Body of pancreas (tissue), 4 donors: ENCODE measurements at regions not wholly inside any gene's neighbourhood (a gene's known extent, or its start where the extent isn't known, plus 50 kb on each side); places are given as distances from the start of the nearest gene placed in this dataset.

Experiments used
- ATAC-seq: fragments of 150-250 bp; one replicate; pipeline ENCODE4 v1.9.1; 2016
- DNase-seq, 4 donors: peaks; one replicate each; pipeline ENCODE4 v3.0.0-alpha.2; 2019
- H3K27ac ChIP-seq, 4 donors: fragments of 200-600 bp; sonication (generic); 1 replicate in 3 of 4; 2 replicates in 1 of 4; pipeline versions ENCODE4 v1.5.1 to v1.6.1; 2016 to 2019; ENCODE audit warnings: mild to moderate bottlenecking in 1 of 4, mixed read lengths in 1 of 4, moderate library complexity in 1 of 4
- H3K27me3 ChIP-seq, 2 donors: fragments of 200-600 bp; sonication (generic); one replicate each; pipeline ENCODE4 v1.6.0; 2016; ENCODE audit warnings: mild to moderate bottlenecking in 1 of 2
- H3K36me3 ChIP-seq, 2 donors: fragments of 200-600 bp; sonication (generic); replicated peaks in 1 of 2; 2 replicates each; pipeline ENCODE4 v1.5.1; 2016; ENCODE audit warnings: low read depth in 2 of 2; ENCODE audit not compliant: insufficient read depth in 1 of 2
- H3K4me1 ChIP-seq: fragments of 200-600 bp; sonication (generic); one replicate; pipeline ENCODE4 v1.6.0; 2016
- H3K4me3 ChIP-seq, 2 donors: fragments of 200-600 bp; sonication (generic); 1 replicate in 1 of 2; 2 replicates in 1 of 2; pipeline ENCODE4 v1.5.1; 2016 to 2019
- H3K9me3 ChIP-seq, 3 donors: fragments of 200-600 bp; sonication (generic); 1 replicate in 2 of 3; 2 replicates in 1 of 3; pipeline ENCODE4 v1.5.1; 2016
- CTCF ChIP-seq, 7 experiments: fragments of 450-650 bp in 4 of 7; fragments of 200-600 bp in 3 of 7; sonication (generic) in 3 of 7; IDR thresholded peaks; one replicate each; pipeline ENCODE4 v1.5.1; 2016 to 2019; ENCODE audit warnings: antibody characterized with exemption in 7 of 7
- POLR2A ChIP-seq, 3 donors: fragments of 450-650 bp; IDR thresholded peaks; one replicate each; pipeline ENCODE4 v1.6.1; 2016; ENCODE audit warnings: antibody characterized with exemption in 3 of 3, mild to moderate bottlenecking in 2 of 3
- WGBS, 2 donors: methylation state at CpG; one replicate each; pipeline ENCODE4 v1.1.5; 2017; 5-methylcytosine and 5-hydroxymethylcytosine counted together
- intact Hi-C: fragments of 100-400 bp; cut with DNase I; formaldehyde crosslinking; loops from one replicate; pipeline ENCODE4 v1.15.1; 2023

GRCh38 chr1:4301007-4301406 is 353.4 kb upstream of the AJAP1 start:
- Histone ChIP-seq H3K4me1 (no peaks in the 10 kb centered on the region), H3K27ac (no peak overlapping the region), H3K27me3 (no peaks in the 10 kb centered on the region), H3K9me3 (no peaks in the 10 kb centered on the region), H3K4me3 (no peak overlapping the region), H3K36me3 (no peaks in the 10 kb centered on the region)
- intact Hi-C loops, result no loop called here
- ATAC-seq, result no peak
- DNase-seq, result no peak
- WGBS, 2 donors, result 21 to 36% methylated on average over 8 of the region's 8 CpGs
- TF ChIP-seq POLR2A (IDR thresholded peaks at IDR 0.05) (no peak), CTCF (IDR thresholded peaks at IDR 0.05) (no peak)

GRCh38 chr1:4303303-4303702 is 351.1 kb upstream of the AJAP1 start:
- WGBS, 2 donors, result 67 to 71% methylated on average over 4 to 9 of the region's 9 CpGs
- TF ChIP-seq CTCF (IDR thresholded peaks at IDR 0.05) (no peak), POLR2A (IDR thresholded peaks at IDR 0.05) (no peak)
- H3K27me3 ChIP-seq, result no peaks in the 10 kb centered on the region
- no peaks in the 10 kb centered on the region for H3K36me3 ChIP-seq
- H3K4me1 ChIP-seq, result no peaks in the 10 kb centered on the region
- no peak overlapping the region for H3K27ac ChIP-seq
- no peaks in the 10 kb centered on the region for H3K9me3 ChIP-seq
- DNase-seq (no peak), ATAC-seq (no peak)
- intact Hi-C loops, result no loop called here
- no peak overlapping the region for H3K4me3 ChIP-seq

- ATAC-seq (no peak), DNase-seq (no peak)
- Histone ChIP-seq H3K9me3 (no peaks in the 10 kb centered on the region), H3K27ac (no peak overlapping the region), H3K27me3 (no peaks in the 10 kb centered on the region), H3K4me3 (no peak overlapping the region), H3K4me1 (no peaks in the 10 kb centered on the region), H3K36me3 (no peaks in the 10 kb centered on the region)
- TF ChIP-seq POLR2A (IDR thresholded peaks at IDR 0.05) (no peak), CTCF (IDR thresholded peaks at IDR 0.05) (no peak)
- intact Hi-C loops, result no loop called here
- WGBS, 2 donors, result 67 to 70% methylated on average over 6 of the region's 6 CpGs
These were observed 348.7 kb upstream of the AJAP1 start for GRCh38 chr1:4305526-4306301.

- ATAC-seq, result no peak
- Histone ChIP-seq H3K4me1 (no peaks in the 10 kb centered on the region), H3K27ac (no peak overlapping the region), H3K36me3 (no peaks in the 10 kb centered on the region), H3K27me3 (no peaks in the 10 kb centered on the region), H3K9me3 (no peaks in the 10 kb centered on the region), H3K4me3 (no peak overlapping the region)
- intact Hi-C loops, result no loop called here
- 74 to 80% methylated on average over 7 to 8 of the region's 8 CpGs for WGBS, 2 donors
- DNase-seq, result no peak
- TF ChIP-seq POLR2A (IDR thresholded peaks at IDR 0.05) (no peak), CTCF (IDR thresholded peaks at IDR 0.05) (no peak)
These were observed 347.6 kb upstream of the AJAP1 start for GRCh38 chr1:4306559-4307467.
